ENCODE measurements at regions not wholly inside any gene's neighbourhood (a gene's known extent, or its start where the extent isn't known, plus 50 kb on each side); places are given as distances from the start of the nearest gene placed in this dataset.

GRCh38 chr11:82527081-82527584 is 206.5 kb downstream of the FAM181B start:
- Histone ChIP-seq H3K9me3 (replicated peaks; ENCODE audit: control insufficient read depth, insufficient read depth, low read length) (no peaks in the 10 kb centered on the region), H3K9ac (ENCODE audit: control insufficient read depth, insufficient read depth, low read length) (no peak overlapping the region), H4K20me1 (ENCODE audit: control insufficient read depth, insufficient read depth) (no peaks in the 10 kb centered on the region), H3K79me2 (ENCODE audit: control insufficient read depth, insufficient read depth, low read length) (no peaks in the 10 kb centered on the region), H3K4me3 (no peak overlapping the region), H3K27ac (ENCODE audit: control insufficient read depth, insufficient read depth) (no peak overlapping the region), H3K36me3 (ENCODE audit: control insufficient read depth in 2 of 2, insufficient read depth in 2 of 2, low read length in 1 of 2) (no peaks in the 10 kb centered on the region), H3K4me1 (ENCODE audit: control insufficient read depth, insufficient read depth, low read length) (no peaks in the 10 kb centered on the region), H3K27me3 (replicated peaks in 1 of 2; ENCODE audit: control insufficient read depth in 2 of 2, insufficient read depth in 2 of 2, low read length in 1 of 2) (no peaks in the 10 kb centered on the region), H2AFZ (ENCODE audit: control insufficient read depth, low read depth, low read length) (no peak overlapping the region), H3K4me2 (ENCODE audit: control insufficient read depth, insufficient read depth) (no peak overlapping the region)
- TF ChIP-seq ASH2L (IDR thresholded peaks at IDR 0.05; ENCODE audit: borderline replicate concordance, low read depth), result no peak
- no peak for TF ChIP-seq ZNF217 (IDR thresholded peaks at IDR 0.05)
- no peak for TF ChIP-seq ZSCAN29 (IDR thresholded peaks at IDR 0.05)
- no peak for TF ChIP-seq CHD4 (IDR thresholded peaks at IDR 0.05)
- no peak for TF ChIP-seq SREBF2 (IDR thresholded peaks at IDR 0.05; ENCODE audit: low read length)
- no peak for TF ChIP-seq PAX5 (IDR thresholded peaks at IDR 0.05; ENCODE audit: borderline replicate concordance, low read depth, low read length)
- no peak for TF ChIP-seq BACH1 (IDR thresholded peaks at IDR 0.05; ENCODE audit: borderline replicate concordance)
- no peak for TF ChIP-seq CUX1 (IDR thresholded peaks at IDR 0.05; ENCODE audit: insufficient replicate concordance, low read depth, low read length)
- ChIA-PET CTCF (no interaction called here), POLR2A (no interaction called here), RAD21 (ENCODE audit: unreplicated experiment) (no interaction called here), SMC1A (ENCODE audit: uncharacterized antibody, unreplicated experiment) (no interaction called here)
- FAIRE-seq (no peak), ATAC-seq (no peak), DNase-seq (ENCODE audit: low read depth, low spot score) (no peak)
- intact Hi-C loops (cut with micrococcal nuclease; ENCODE audit: unreplicated experiment), result no loop called here
- in situ Hi-C loops (cut with MboI), result no loop called here
- WGBS (ENCODE audit: insufficient coverage, insufficient replicate concordance, low lambda C conversion rate, missing lambda C conversion rate), result 21% methylated on average over 5 of the region's 5 CpGs
- no TSS peak for BruUV-seq (replicated peaks)
